Non-pigmented ciliary epithelial cell (primary cell): ENCODE measurements at regions not wholly inside any gene's neighbourhood (a gene's known extent, or its start where the extent isn't known, plus 50 kb on each side); places are given as distances from the start of the nearest gene placed in this dataset.

ENCODE experiments used
- DNase-seq: peaks from one replicate; pipeline ENCODE4 v3.0.0-alpha.2; 2010; ENCODE audit warnings: low read depth

DNA sequence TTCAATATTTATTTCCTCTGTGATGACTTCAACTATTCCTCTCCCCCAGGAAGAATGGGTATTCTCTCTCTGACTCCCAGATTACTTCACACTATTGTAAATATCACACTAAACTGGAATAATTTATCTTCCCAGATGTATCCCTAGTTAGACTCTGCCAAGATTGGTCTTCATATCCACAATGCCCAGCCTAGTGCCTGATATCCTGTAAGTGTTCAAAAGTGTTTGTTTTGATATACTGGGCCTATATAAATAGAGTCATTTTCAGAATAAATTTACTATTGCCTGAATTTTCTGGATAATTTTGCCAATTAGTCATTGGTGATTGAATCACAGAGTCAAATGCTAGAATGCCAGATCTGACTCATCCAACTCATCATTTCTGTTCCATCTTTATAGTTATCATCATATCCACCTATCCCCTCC lies 143.7 kb upstream of the TNC start:
- DNase-seq = no peak

DNA sequence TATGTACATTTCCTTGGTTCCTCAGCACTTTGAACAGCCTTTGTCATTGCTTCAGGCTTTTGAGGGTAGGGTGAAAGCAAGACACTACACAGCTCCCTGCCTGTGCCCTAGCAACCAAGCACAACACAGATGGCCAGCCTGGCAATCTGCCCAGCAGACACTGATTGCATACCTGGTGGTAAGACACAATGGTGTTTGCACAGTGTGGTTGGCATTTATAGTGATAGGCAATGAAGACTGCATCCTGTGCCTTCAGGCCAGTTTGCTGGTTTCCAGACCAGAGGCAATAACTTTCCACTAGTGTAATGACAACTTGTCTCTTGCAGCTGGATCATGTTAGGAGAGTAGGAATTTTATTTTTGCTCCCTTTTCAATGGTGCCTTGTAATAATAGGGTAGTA lies 144.5 kb upstream of the TNC start:
- peak; percentile 53 for DNase-seq

- DNase-seq = no peak
These were observed 145.0 kb upstream of the TNC start for GRCh38 chr9:115262952-115263351.

- peak; percentile 28 for DNase-seq
These were observed 145.6 kb upstream of the TNC start for GRCh38 chr9:115263371-115264075.

- peak; percentile 63 for DNase-seq
These were observed 146.4 kb upstream of the TNC start for GRCh38 chr9:115264313-115264712.

- DNase-seq = no peak
These were observed 149.8 kb upstream of the TNC start for GRCh38 chr9:115267790-115268189.

DNA sequence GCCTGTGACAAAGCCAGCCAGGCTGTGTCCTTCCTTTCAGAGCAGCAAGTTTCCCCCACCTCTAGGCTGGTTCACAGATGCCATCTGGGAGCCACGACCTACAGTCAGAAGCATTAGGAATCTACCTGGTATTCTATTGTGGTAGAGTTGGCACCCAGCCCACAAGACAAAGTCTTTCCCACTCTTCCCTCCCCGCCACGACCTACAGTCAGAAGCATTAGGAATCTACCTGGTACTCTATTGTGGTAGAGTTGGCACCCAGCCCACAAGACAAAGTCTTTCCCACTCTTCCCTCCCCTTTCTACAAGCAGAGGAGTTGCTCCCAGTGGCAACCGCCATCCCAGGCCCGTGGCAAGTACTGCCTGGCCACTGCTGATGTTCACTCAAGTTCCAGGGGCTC lies 157.8 kb upstream of the TNC start:
- DNase-seq = no peak

DNA sequence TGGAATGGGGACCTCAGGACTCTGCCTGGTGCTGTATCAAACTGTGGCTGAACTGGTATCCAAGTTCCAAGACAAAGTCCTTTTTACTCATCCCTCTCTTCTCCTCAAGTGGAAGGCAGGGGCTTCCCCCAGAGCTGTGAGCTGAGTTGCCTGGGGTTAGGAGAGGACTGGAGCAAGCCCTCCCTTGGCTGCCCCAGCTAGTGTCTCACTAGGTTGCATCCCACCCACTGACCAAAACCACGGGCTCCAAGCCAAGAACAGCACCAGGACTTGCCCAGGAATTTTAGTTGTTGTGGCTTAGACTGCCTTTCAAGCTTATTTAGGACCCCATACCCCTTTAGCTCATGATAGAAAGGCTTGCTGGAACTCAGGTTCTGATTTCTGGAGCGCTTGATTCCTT lies 158.7 kb upstream of the TNC start:
- DNase-seq = no peak

DNA sequence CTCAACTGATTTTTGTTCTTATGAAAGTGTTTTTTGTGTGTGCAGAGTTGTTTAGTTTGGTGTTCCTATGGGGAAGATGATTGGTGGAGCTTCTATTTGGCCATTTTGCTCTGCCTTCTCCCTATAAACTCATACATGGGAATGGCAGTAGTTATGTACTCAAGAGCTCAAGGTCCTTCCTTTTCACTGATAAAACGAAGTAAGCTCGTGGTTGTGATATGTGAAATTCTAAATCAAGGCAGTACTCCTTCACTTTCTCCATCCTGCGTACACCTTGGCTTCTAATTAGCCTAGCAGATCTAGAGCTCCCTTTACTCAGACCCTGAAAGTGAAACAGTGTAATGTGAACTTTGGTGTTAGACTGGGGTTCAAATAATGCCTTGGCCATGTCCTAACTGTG lies 159.3 kb upstream of the TNC start:
- DNase-seq = no peak

DNA sequence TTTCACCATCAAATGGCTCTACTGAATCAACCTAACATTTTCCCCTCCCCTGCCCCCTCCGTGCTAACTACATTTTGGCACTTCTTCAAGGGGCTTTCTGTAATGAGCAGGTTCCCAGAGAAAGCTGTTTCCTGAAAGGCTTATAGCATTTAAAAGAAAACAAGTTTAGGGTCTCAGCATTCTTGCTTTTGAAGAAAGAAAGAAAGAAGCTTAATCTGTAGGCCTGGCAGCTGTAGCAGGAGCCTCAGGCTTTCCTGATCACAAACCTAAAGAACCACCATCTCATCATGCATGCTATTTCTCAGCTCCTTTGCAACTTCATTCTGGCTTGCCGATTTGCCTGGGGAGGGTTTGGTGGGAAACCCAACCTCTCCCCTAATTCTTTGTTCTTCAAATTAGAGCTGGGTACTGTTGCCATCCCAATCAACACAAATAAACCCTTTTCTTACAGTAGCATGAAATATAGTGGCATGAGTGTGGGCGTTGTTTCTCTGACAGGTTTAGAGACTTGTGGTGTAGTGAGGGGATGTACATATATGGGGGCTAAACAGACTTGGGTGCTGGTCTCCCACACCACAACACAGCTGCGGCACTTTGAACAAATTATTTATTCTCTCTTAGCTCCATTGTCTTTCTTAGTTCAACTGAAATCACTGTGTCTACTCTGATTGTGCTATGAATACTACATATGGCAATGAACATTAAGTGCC lies 160.5 kb upstream of the TNC start:
- DNase-seq = no peak

GRCh38 chr9:115283395-115283794 lies 165.4 kb upstream of the TNC start:
- no peak for DNase-seq

DNA sequence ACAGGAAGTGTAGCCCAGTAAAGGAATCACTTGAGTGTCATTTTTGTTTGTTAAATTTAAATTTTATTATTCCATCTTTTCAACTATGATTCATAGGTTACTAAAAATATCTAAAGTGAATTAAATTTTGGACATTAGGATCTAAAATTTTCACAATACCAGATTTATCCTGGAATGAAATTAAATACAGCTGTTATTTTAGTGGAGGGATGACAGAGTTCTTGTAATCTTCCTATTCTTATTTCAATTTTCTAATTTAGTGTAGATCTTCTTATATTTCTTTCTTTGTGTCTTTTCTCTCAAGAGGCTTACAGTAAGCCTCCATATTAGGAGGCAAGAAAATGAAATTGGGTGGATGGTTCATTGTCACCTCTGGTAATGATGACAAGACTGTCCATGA lies 167.9 kb upstream of the TNC start:
- no peak for DNase-seq

- DNase-seq = no peak
These were observed 168.5 kb upstream of the TNC start for GRCh38 chr9:115286411-115286810.

GRCh38 chr9:115289757-115290208 lies 171.8 kb upstream of the TNC start:
- peak; percentile 87 for DNase-seq

DNA sequence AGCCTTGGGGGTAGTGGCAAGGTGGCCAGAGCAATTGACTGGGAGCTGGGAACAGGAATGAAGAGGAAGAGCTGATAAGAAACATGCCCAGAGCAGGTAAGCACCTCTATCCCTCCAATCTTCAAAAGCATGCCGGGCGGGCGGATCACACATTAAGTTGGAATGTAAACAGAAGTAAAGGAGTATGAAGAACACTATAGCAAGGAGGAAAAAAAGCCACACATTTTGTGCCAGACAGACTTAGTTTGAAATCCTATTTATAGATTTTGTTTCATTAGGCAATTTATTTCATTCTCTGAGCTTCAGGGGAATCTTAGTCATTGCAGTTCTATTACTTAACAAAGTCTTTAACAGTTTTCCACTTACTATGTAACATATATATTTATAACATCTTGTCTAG lies 173.9 kb upstream of the TNC start:
- DNase-seq = no peak

DNA sequence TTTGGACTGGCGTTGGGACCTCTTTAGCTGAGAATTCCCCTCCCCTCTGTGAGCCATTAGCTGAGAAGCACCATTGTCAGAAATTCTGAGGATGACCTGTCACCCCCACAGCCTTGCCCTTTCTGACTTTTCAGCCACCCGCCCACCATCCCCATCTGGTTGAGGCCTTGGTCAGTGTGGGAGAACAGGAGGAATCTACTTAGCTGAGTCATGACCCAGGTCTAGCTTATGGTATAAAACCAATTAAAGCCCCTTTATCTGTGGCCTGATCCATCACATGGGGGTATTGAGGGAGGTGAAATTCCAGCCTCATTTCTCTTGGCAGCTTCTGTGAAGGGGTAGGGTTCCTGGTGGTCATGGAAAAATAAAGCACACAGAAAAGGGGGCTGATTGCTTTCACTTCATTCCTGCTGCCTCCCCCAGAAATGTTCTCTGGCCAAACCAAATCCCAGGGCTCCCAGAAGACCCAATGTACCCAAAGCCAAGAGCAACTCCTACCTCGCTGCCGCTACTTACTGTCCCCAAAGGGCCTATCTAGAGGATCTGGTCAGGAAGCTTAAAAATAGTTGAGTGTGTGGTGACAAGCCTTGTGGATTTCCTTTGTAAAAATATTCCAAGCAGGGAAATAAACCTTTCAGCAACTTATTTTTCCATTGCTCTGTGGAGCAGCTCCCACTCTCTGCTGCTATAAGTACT lies 174.8 kb upstream of the TNC start:
- DNase-seq = no peak

- no peak for DNase-seq
These were observed 177.8 kb upstream of the TNC start for GRCh38 chr9:115295734-115296133.

DNA sequence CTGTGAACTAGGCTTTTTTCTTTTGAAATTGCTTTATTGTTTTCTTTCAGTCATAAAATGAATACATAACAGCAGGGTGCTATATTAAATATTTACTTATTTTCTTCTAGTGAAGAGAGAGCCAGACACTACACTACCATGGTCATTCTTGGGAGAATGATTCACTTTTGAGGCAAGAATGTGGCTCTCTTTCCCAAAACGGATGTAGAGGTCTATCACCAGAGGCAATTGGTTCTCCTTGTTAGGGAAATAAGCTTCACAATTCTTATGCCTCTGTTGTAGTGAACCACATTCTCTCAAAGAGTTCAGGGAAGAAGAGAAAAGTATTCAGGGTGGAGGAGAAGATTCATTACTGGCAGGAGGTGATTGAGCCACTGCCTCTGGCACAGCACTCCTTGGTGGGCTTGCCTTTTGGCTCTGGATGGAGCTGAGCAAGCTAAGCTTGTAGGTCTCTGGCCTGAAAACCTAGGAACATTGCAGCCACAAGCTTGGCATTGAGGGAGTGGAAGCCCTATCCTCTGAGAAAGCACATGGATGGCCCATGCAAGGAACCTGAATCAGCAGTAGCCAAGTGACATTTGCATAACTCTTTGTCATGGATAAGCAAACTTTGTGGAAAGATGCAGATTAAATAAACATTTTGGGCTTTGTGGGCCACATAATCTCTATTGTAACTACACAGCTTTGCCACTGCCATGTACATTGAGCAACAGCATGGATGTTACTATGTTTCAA lies 179.0 kb upstream of the TNC start:
- no peak for DNase-seq

DNA sequence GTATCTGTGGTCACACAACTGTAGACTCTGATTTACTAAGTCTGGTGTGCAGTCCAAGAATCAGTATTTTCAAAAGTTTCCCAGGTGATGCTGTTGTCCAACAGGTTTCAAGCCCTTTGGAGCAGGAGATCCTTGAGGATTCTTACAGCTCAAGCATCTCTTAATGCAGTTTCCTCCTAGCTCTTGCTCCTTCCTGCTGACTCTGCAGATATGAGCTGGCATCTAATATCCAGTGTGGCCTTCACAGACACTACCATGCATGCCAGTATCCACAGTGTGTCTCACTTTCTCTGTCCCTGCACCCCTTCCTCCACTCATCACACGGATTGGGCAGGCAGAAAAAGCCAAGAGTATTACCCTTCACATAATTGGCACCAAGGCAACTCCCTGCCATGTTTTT lies 182.2 kb upstream of the TNC start:
- DNase-seq = no peak

DNA sequence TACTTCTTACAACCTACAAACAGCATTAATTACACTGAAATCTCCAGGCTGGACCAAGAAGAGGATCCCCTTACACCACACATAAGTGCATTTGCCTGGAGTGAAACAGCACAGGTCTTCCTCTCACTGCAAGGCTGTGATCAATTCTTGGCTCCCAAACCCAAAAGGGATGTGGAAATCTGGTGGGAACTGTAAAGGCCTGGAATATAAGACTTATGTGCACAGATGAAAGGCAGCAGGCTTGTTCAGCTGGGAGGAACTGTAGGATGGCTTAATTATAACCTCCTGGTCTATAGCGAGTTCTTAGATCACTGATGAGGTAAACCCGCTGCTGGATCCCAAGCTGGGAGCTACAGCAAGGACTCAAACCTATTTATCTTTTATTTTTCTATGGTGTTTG lies 182.9 kb upstream of the TNC start:
- no peak for DNase-seq

DNA sequence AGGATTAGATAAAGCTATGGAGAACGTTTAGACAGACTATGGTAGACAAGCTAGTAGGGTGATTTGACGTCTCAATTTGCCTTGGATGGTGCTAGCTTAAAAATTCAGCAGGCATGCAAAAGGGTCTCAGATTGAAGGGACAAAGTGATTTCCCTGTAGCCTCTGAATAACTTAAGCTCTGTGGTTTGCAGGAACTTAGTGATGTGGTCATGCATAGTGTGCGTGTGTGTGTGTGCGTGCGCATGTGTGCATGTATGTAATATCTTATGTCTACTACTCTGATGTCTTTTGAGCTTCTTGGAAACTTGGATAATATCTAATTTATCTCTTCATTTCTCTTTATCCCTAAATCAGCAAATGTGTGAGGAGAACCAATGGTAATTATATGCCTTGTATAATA lies 183.6 kb upstream of the TNC start:
- no peak for DNase-seq

DNA sequence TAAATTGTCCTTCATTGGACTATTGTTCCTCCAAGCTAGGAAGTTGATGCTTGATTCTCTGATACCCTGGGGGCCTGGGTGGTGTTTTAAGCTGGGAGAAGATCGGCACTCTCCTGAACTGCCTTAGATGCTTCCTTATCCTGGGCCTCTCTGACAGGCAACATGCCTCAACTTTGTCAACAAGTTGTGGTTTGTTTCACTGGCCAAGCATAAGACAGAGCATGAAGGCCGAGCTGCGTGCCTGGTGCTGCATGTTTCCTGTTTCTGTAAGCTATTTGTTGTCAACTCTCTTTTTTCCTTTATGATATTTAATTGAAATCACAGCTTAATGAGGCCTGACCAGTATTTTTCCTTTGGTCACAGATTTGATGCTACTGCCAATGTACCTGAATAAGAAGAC lies 187.6 kb upstream of the TNC start:
- no peak for DNase-seq

DNA sequence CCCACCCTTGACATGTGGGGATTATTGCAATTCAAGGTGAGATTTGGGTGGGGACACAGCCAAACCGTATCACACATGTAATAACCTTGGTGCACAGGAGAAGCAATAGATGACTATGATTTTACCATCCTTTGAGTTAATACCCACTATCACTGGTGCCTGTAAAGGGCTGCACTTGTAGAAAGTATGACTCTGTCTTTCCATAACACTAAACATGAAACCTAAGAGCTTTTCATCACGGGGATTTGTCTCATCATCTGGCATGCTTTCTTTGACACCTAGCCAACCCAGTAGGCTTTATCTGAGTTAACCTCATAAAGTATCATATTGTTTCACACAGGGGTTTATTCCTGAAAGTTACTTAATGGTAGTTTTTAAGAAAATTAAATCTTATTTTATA lies 188.9 kb upstream of the TNC start:
- no peak for DNase-seq
